Natural killer cell (primary cell): ENCODE measurements at regions not wholly inside any gene's neighbourhood (a gene's known extent, or its start where the extent isn't known, plus 50 kb on each side); places are given as distances from the start of the nearest gene placed in this dataset.

Experiments
- ATAC-seq, 3 donors: fragments of 150-1000 bp in 2 of 3; fragments of 200-7000 bp in 1 of 3; cut with Tn5 transposase; 1 replicate in 1 of 3; 2 replicates in 2 of 3; pipeline ENCODE4 v1.10.0; 2021; ENCODE audit warnings: mild to moderate bottlenecking in 2 of 3, moderate library complexity in 2 of 3
- DNase-seq, 2 donors: peaks; one replicate each; pipeline versions ENCODE4 v3.0.0 to v3.0.0-alpha.2; 2013 to 2021; ENCODE audit warnings: mixed read lengths in 1 of 2
- H3K27ac ChIP-seq: one replicate; pipeline ENCODE4 v1.5.1; 2013; ENCODE audit warnings: mild to moderate bottlenecking, low read length
- H3K27me3 ChIP-seq: one replicate; pipeline ENCODE4 v1.6.1; 2013; ENCODE audit warnings: low read length; ENCODE audit not compliant: control insufficient read depth, insufficient read depth
- H3K36me3 ChIP-seq: one replicate; pipeline ENCODE4 v1.6.1; 2013; ENCODE audit warnings: low read length; ENCODE audit not compliant: control insufficient read depth, insufficient read depth
- H3K4me1 ChIP-seq: one replicate; pipeline ENCODE4 v1.6.1; 2013; ENCODE audit warnings: low read length; ENCODE audit not compliant: control insufficient read depth, insufficient read depth
- H3K4me3 ChIP-seq: one replicate; pipeline ENCODE4 v1.5.1; 2013; ENCODE audit warnings: low read length
- H3K9me3 ChIP-seq: one replicate; pipeline ENCODE4 v1.6.1; 2013; ENCODE audit warnings: low read length; ENCODE audit not compliant: control insufficient read depth, insufficient read depth
- H3K27ac Mint-ChIP-seq, 2 donors: one replicate each; pipeline ENCODE4 v1.8.0; 2022; ENCODE audit warnings: mild to moderate bottlenecking in 2 of 2, mixed read lengths in 2 of 2, moderate library complexity in 1 of 2
- H3K27me3 Mint-ChIP-seq, 2 donors: one replicate each; pipeline ENCODE4 v1.8.0; 2022; ENCODE audit warnings: low read depth in 2 of 2, mixed read lengths in 2 of 2
- H3K36me3 Mint-ChIP-seq: one replicate; pipeline ENCODE4 v1.8.0; 2022; ENCODE audit warnings: mixed read lengths
- H3K4me1 Mint-ChIP-seq, 2 donors: one replicate each; pipeline ENCODE4 v1.8.0; 2022; ENCODE audit warnings: mixed read lengths in 2 of 2
- H3K4me3 Mint-ChIP-seq: one replicate; pipeline ENCODE4 v1.8.0; 2022; ENCODE audit warnings: mild to moderate bottlenecking, moderate library complexity, mixed read lengths
- H3K9me3 Mint-ChIP-seq, 2 donors: one replicate each; pipeline ENCODE4 v1.8.0; 2022; ENCODE audit warnings: mixed read lengths in 2 of 2
- CTCF ChIP-seq: fragments of 200-600 bp; IDR thresholded peaks from one replicate; pipeline ENCODE4 v1.8.0; 2022; ENCODE audit warnings: antibody characterized with exemption
- WGBS: methylation state at CpG from one replicate; pipeline ENCODE4 v1.1.7; 2013; ENCODE audit warnings: missing lambda C conversion rate; ENCODE audit not compliant: insufficient coverage; 5-methylcytosine and 5-hydroxymethylcytosine counted together
- intact Hi-C: fragments of 100-400 bp; cut with micrococcal nuclease; formaldehyde crosslinking; loops from one replicate; pipeline ENCODE4 v1.14.2; 2022

GRCh38 chr10:131014271-131014670 is 297.2 kb downstream of the TCERG1L start:
- no peaks in the 10 kb centered on the region for H3K27me3 ChIP-seq
- DNase-seq (no peak), ATAC-seq (no peak)
- Mint-ChIP-seq H3K36me3 (no peaks in the 10 kb centered on the region), H3K27ac (no peak overlapping the region), H3K9me3 (no peaks in the 10 kb centered on the region), H3K27me3 (peaks cover 0 to 3% of the 10 kb centered on the region in 2 donors), H3K4me1 (no peaks in the 10 kb centered on the region), H3K4me3 (no peak overlapping the region)
- H3K4me3 ChIP-seq = no peak overlapping the region
- H3K9me3 ChIP-seq = no peaks in the 10 kb centered on the region
- TF ChIP-seq CTCF = no peak
- H3K36me3 ChIP-seq = no peaks in the 10 kb centered on the region
- H3K4me1 ChIP-seq = no peaks in the 10 kb centered on the region
- intact Hi-C loops = no loop called here
- no peak overlapping the region for H3K27ac ChIP-seq
- 76% methylated on average over 3 of the region's 3 CpGs for WGBS

GRCh38 chr10:131015271-131015670 is 296.2 kb downstream of the TCERG1L start:
- DNase-seq (no peak), ATAC-seq (no peak)
- Mint-ChIP-seq H3K36me3 (no peaks in the 10 kb centered on the region), H3K4me1 (no peaks in the 10 kb centered on the region), H3K4me3 (no peak overlapping the region), H3K27me3 (peaks cover 0 to 3% of the 10 kb centered on the region in 2 donors), H3K27ac (no peak overlapping the region), H3K9me3 (no peaks in the 10 kb centered on the region)
- H3K4me1 ChIP-seq = no peaks in the 10 kb centered on the region
- intact Hi-C loops = no loop called here
- no peaks in the 10 kb centered on the region for H3K27me3 ChIP-seq
- no peak overlapping the region for H3K27ac ChIP-seq
- no peaks in the 10 kb centered on the region for H3K9me3 ChIP-seq
- no peaks in the 10 kb centered on the region for H3K36me3 ChIP-seq
- H3K4me3 ChIP-seq = no peak overlapping the region
- TF ChIP-seq CTCF = no peak
- WGBS = 81% methylated on average over 9 of the region's 9 CpGs

GRCh38 chr10:131016556-131016955 is 295.0 kb downstream of the TCERG1L start:
- no peaks in the 10 kb centered on the region for H3K36me3 Mint-ChIP-seq
- Histone ChIP-seq H3K9me3 (no peaks in the 10 kb centered on the region), H3K4me3 (no peak overlapping the region), H3K27ac (no peak overlapping the region), H3K36me3 (no peaks in the 10 kb centered on the region), H3K4me1 (no peaks in the 10 kb centered on the region), H3K27me3 (no peaks in the 10 kb centered on the region)
- ATAC-seq (no peak), DNase-seq (no peak)
- H3K27ac Mint-ChIP-seq = no peak overlapping the region
- H3K27me3 Mint-ChIP-seq = peaks cover 0 to 3% of the 10 kb centered on the region in 2 donors
- H3K4me1 Mint-ChIP-seq = no peaks in the 10 kb centered on the region
- no peak for TF ChIP-seq CTCF
- intact Hi-C loops = no loop called here
- no peaks in the 10 kb centered on the region for H3K9me3 Mint-ChIP-seq
- WGBS = 90% methylated on average over 7 of the region's 7 CpGs
- no peak overlapping the region for H3K4me3 Mint-ChIP-seq

- Mint-ChIP-seq H3K36me3 (no peaks in the 10 kb centered on the region), H3K4me3 (no peak overlapping the region), H3K4me1 (no peaks in the 10 kb centered on the region), H3K9me3 (no peaks in the 10 kb centered on the region), H3K27ac (no peak overlapping the region), H3K27me3 (peaks cover 0 to 3% of the 10 kb centered on the region in 2 donors)
- H3K4me1 ChIP-seq = no peaks in the 10 kb centered on the region
- no peak for DNase-seq
- ATAC-seq = no peak
- no peak overlapping the region for H3K27ac ChIP-seq
- WGBS = 90% methylated on average over 9 of the region's 9 CpGs
- H3K27me3 ChIP-seq = no peaks in the 10 kb centered on the region
- H3K4me3 ChIP-seq = no peak overlapping the region
- intact Hi-C loops = no loop called here
- H3K9me3 ChIP-seq = no peaks in the 10 kb centered on the region
- no peaks in the 10 kb centered on the region for H3K36me3 ChIP-seq
- TF ChIP-seq CTCF = no peak
These were observed 293.8 kb downstream of the TCERG1L start for GRCh38 chr10:131017566-131018285.
